ENCODE measurements at regions not wholly inside any gene's neighbourhood (a gene's known extent, or its start where the extent isn't known, plus 50 kb on each side); places are given as distances from the start of the nearest gene placed in this dataset.

GRCh38 chr4:144202081-144202480 is 61.6 kb upstream of the GYPA start:
- DNase-seq (ENCODE audit: low spot score): no peak

GRCh38 chr4:144203155-144203554 is 62.6 kb upstream of the GYPA start:
- DNase-seq (ENCODE audit: low spot score): no peak

GRCh38 chr4:144204431-144204830 is 63.9 kb upstream of the GYPA start:
- DNase-seq (ENCODE audit: low spot score): no peak

GRCh38 chr4:144206711-144207110 is 66.2 kb upstream of the GYPA start:
- no peak for DNase-seq (ENCODE audit: low spot score)

GRCh38 chr4:144208074-144208473 is 67.6 kb upstream of the GYPA start:
- DNase-seq (ENCODE audit: low spot score): no peak

- no peak for DNase-seq (ENCODE audit: low spot score)
Measured at GRCh38 chr4:144209491-144209890, 69.0 kb upstream of the GYPA start.

GRCh38 chr4:144213371-144213770 is 72.9 kb upstream of the GYPA start:
- DNase-seq (ENCODE audit: low spot score): no peak

- no peak for DNase-seq (ENCODE audit: low spot score)
Measured at GRCh38 chr4:144223149-144223548, 82.6 kb upstream of the GYPA start.

GRCh38 chr4:144223661-144224060 is 83.1 kb upstream of the GYPA start:
- no peak for DNase-seq (ENCODE audit: low spot score)

- DNase-seq (ENCODE audit: low spot score): no peak
Measured at GRCh38 chr4:144259285-144259684, 118.8 kb upstream of the GYPA start.

GRCh38 chr4:144267084-144267483 is 126.6 kb upstream of the GYPA start:
- no peak for DNase-seq (ENCODE audit: low spot score)

GRCh38 chr4:144280688-144281087 is 140.2 kb upstream of the GYPA start:
- no peak for DNase-seq (ENCODE audit: low spot score)

- DNase-seq (ENCODE audit: low spot score): no peak
Measured at GRCh38 chr4:144283526-144283925, 143.0 kb upstream of the GYPA start.

GRCh38 chr4:144284026-144284425 is 143.5 kb upstream of the GYPA start:
- no peak for DNase-seq (ENCODE audit: low spot score)

GRCh38 chr4:144288011-144288903 is 147.7 kb upstream of the GYPA start:
- no peak for DNase-seq (ENCODE audit: low spot score)

GRCh38 chr4:144289667-144290428 is 149.3 kb upstream of the GYPA start:
- DNase-seq (ENCODE audit: low spot score): no peak

- DNase-seq (ENCODE audit: low spot score): no peak
Measured at GRCh38 chr4:144291164-144291563, 150.6 kb upstream of the GYPA start.

GRCh38 chr4:144294211-144294610 is 153.7 kb upstream of the GYPA start:
- no peak for DNase-seq (ENCODE audit: low spot score)

- DNase-seq (ENCODE audit: low spot score): no peak
Measured at GRCh38 chr4:144295286-144295995, 154.9 kb upstream of the GYPA start.

GRCh38 chr4:144296941-144297340 is 156.4 kb upstream of the GYPA start:
- no peak for DNase-seq (ENCODE audit: low spot score)

- DNase-seq (ENCODE audit: low spot score): no peak
Measured at GRCh38 chr4:144298519-144298918, 158.0 kb upstream of the GYPA start.

- DNase-seq (ENCODE audit: low spot score): no peak
Measured at GRCh38 chr4:144300616-144301015, 160.1 kb upstream of the GYPA start.
